ENCODE measurements at regions not wholly inside any gene's neighbourhood (a gene's known extent, or its start where the extent isn't known, plus 50 kb on each side); places are given as distances from the start of the nearest gene placed in this dataset.

GRCh38 chr16:6918646-6919045 lies 414.0 kb upstream of the RBFOX1 start:
- no peak for DNase-seq

DNA sequence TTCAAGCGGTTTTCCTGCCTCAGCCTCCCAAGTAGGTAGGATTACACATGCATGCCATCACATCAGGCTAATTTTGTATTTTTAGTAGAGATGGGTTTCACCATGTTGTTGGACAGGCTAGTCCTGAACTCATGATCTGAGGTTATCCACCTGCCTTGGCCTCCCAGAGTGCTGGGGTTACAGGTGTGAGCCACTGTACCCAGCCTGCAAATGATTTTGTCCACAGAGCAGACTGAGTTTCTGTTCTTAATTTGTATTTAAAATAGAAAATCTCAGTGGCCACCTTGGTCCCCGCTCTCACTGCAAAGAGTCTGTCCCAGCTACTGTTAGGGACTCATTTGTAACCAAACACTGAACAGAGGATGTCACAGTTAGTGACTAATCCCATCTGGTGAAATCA lies 415.7 kb upstream of the RBFOX1 start:
- DNase-seq: no peak

- no peak for DNase-seq
Observed at GRCh38 chr16:6913566-6913965, 419.1 kb upstream of the RBFOX1 start.

DNA sequence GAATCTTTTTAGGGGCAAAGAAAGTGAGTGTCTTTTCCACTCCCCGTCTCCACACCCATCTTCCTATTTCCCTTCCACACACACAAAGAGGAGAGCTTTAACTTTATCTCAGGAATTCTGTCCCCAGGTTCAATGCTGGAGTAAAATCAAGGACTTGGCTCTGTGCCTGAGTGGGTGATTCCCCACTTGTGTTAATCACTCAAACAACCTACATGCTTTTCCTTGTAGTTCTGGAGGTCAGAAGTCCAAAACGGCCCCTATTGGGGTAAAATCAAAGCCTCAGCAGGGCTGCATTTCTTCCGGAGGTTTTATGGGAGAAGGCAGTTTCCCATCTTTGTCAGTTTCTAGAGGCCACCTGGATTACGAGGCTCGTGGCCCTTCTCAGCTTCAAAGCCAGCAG lies 422.3 kb upstream of the RBFOX1 start:
- no peak for DNase-seq

GRCh38 chr16:6905601-6906000 lies 427.0 kb upstream of the RBFOX1 start:
- DNase-seq: no peak

GRCh38 chr16:6903671-6904070 lies 429.0 kb upstream of the RBFOX1 start:
- no peak for DNase-seq

GRCh38 chr16:6898896-6899295 lies 433.7 kb upstream of the RBFOX1 start:
- no peak for DNase-seq

DNA sequence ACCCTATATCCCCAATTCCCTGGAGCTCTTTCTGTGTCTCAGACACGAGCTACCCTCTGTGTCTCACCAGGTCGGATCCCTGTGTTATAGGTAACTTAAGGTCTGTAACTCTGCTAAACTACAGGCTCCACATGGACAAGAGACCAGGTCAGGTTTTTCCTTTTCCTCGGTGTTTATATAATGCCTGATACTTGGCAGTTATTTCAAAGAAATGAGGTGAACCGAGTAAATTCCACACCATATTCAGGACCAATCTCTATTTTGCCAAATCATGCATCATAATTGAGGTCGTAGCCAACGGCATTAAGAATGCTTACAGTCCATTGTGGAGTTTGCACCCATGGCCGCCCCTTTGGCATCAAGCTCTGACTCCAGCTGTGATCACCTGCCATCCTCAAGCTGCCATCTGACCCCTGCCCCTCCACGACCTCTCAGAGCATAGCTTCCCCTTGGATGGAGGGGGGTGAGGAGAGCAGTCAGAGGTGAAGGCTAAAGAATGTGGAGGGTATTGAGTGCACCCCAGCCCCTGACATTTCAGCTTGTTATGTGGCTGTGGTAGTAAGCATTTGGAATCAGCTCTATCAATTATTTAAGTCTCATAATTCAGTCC lies 434.7 kb upstream of the RBFOX1 start:
- no peak for DNase-seq

- DNase-seq: no peak
Observed at GRCh38 chr16:6892966-6893365, 439.7 kb upstream of the RBFOX1 start.

- no peak for DNase-seq
Observed at GRCh38 chr16:6891496-6891895, 441.1 kb upstream of the RBFOX1 start.

- DNase-seq: no peak
Observed at GRCh38 chr16:6888531-6888930, 444.1 kb upstream of the RBFOX1 start.

DNA sequence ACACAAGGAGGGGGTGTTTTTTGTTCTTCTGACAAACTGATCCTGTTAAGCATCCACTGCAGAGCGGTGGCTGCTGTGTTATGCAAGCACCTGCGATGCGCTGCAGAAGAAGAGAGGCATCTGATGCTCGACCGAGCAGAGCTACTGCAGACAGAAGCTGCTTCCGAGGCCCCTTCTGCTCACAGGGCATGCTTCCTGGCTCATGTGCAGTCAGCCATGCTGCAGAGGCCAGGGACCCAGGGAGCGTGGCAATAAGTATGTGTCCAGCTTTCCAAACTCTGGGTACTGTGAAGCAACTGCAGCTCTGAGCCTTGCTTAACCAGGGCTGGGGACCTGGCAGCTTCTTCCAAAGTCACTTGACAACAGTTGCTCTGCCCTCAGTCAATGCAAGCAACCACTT lies 448.6 kb upstream of the RBFOX1 start:
- no peak for DNase-seq

DNA sequence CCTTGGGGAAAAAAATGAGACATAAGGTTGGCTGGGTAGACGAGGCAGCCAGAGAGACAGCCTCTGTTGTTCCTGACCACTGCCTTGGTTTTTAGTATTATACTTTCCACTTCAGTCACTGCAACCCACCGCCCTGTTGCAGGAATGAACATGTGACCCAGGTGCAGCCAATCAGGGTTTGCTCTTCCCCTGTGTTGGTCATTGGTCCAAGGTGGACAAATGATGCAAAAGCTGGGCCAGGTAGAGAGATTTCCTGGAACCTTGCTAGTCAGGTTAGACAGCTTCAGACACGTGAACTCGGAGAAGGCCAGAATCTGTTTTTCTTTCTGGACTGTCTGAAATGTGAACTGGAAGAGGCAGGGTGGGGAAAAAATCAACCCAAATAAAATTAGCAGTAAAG lies 452.4 kb upstream of the RBFOX1 start:
- no peak for DNase-seq

GRCh38 chr16:6864671-6865070 lies 468.0 kb upstream of the RBFOX1 start:
- no peak for DNase-seq

DNA sequence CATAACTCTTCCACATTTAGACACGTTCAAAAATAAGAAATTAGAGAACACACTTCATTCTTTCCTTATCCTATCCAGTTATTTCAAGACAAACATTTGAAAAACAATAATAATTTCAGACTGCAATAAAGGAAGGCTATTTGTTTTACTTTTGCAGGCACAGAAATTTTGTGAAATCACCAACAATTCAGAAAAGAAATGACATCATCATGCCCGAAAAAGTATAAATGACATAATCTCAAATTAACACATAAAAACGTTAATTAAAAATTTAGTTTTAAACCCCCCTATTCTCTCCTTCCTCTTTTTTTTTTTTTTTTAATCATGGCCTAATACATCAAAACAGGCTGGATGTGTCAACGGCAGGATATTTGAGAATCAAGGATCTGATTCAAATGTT lies 468.4 kb upstream of the RBFOX1 start:
- no peak for DNase-seq

DNA sequence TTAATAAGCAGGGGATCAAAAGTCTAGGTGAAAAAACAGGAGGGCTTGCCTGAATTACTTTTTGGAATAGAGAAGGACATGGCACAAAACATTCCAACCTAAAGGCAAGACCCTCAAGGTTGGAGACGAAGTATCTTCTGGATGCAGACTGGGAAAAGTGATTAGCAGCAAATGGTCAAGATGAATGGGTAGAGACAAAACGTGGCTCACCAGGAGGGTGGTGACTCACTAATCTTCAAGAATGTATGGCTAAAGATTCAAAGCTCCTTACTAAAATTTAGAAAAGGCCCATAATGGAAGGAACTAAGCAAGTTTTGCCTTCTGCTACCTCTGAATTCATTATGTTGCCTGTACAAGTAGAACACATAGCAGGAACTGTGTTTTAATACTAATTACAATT lies 469.5 kb upstream of the RBFOX1 start:
- DNase-seq: no peak

DNA sequence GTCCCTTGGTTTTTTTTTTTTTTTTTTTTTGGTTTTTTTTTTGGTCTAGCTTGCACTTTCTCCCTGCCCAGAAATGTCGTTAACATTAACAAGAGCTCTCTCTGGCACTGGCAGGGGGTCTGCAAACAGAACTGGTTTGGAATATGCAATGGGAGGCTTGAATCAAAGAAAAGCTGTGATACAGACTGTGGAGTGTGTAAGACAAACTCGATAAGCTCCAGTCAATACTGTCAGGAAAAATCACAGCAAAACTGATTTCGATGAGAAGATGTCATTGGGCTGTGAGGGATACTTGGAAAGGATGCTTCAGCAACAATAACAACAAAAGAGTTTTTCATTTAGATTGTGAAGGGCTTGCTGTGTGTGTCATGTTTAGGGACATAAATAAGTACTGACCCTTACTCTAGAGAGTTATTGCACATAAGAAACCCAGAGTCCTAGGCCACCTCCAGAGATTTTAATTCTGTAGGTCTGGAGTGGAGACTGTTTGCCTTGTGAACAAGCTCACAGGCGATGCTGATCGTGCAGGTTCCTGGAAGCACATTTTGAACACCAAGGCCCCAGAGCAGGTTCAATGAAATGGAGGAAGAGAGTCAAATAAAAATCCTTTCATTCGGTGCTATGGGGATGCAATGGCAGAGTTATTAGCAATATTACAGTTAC lies 470.7 kb upstream of the RBFOX1 start:
- DNase-seq: no peak

GRCh38 chr16:6861135-6861814 lies 471.4 kb upstream of the RBFOX1 start:
- DNase-seq: no peak

GRCh38 chr16:6857575-6857974 lies 475.1 kb upstream of the RBFOX1 start:
- DNase-seq: no peak

DNA sequence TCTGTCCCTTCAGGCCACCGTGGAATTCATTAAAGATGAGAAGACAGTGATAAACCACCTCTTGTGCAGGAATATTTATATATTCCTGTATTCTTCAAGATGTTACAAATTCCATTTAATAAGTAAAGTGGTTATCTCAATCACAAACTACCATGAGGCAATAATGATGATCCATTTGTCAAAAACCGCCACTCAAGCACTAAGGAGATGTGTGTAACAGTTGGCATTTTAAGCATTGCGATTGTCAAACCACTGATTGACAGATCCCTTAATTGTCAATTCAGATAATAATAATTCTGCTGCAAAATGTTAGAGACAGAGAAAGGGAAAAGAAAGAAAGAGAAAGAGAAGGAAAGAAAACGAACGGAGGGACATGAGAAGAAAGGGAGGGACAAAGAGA lies 476.1 kb upstream of the RBFOX1 start:
- DNase-seq: no peak

DNA sequence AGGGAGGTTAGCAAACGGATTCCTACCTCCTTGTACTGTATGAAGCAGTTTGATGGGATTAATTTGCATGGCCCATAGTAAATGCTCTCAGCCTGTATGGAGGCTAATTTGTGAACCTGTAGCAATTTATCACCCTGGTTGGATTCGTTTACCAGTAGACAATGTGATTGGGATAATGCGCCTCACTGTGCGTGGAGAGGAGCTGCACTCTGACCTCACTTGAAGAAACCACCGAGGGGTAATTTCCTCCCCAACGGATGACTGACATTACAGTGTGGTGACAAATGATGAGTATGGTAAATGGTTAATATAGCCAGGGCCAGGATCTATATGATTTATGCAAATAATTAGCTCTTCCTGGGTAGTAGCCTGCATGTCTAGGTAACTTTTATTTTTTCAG lies 479.1 kb upstream of the RBFOX1 start:
- no peak for DNase-seq

GRCh38 chr16:6852643-6853225 lies 479.9 kb upstream of the RBFOX1 start:
- no peak for DNase-seq

GRCh38 chr16:6846452-6846851 lies 486.2 kb upstream of the RBFOX1 start:
- no peak for DNase-seq

GRCh38 chr16:6841392-6841791 lies 491.3 kb upstream of the RBFOX1 start:
- DNase-seq: no peak

Measured in stimulated activated CD4-positive, alpha-beta T cell treated with anti-CD3 and anti-CD28 coated beads, Interleukin-4, amount 100 ng/mL, for 4 hours (primary cell).